Mesothelial cell of epicardium (in vitro differentiated cells): ENCODE measurements at regions not wholly inside any gene's neighbourhood (a gene's known extent, or its start where the extent isn't known, plus 50 kb on each side); places are given as distances from the start of the nearest gene placed in this dataset.

Experiments used
- DNase-seq, 2 experiments: peaks; one replicate each; pipeline ENCODE4 v3.0.0; 2021; ENCODE audit warnings: low spot score in 2 of 2; ENCODE audit not compliant: unreplicated experiment in 2 of 2
- H3K27ac Mint-ChIP-seq: 2 replicates; pipeline ENCODE4 v1.8.0; 2021; ENCODE audit warnings: mixed read lengths
- H3K27me3 Mint-ChIP-seq: 2 replicates; pipeline ENCODE4 v1.8.0; 2021; ENCODE audit warnings: low read depth, mixed read lengths
- H3K36me3 Mint-ChIP-seq: 2 replicates; pipeline ENCODE4 v1.8.0; 2021; ENCODE audit warnings: mixed read lengths
- H3K4me1 Mint-ChIP-seq: 2 replicates; pipeline ENCODE4 v1.8.0; 2021; ENCODE audit warnings: mixed read lengths
- H3K4me3 Mint-ChIP-seq: 2 replicates; pipeline ENCODE4 v1.8.0; 2021; ENCODE audit warnings: mild to moderate bottlenecking, moderate library complexity, mixed read lengths
- H3K9me3 Mint-ChIP-seq: 2 replicates; pipeline ENCODE4 v1.8.0; 2021; ENCODE audit warnings: mixed read lengths
- CTCF ChIP-seq: fragments of 200-600 bp; sonication (generic); IDR thresholded peaks from one replicate; pipeline ENCODE4 v1.5.0; 2021; ENCODE audit warnings: antibody characterized with exemption; ENCODE audit not compliant: unreplicated experiment

- H3K36me3 Mint-ChIP-seq: no peaks in the 10 kb centered on the region
- DNase-seq: no peak
- no peaks in the 10 kb centered on the region for H3K9me3 Mint-ChIP-seq
- no peaks in the 10 kb centered on the region for H3K27me3 Mint-ChIP-seq
- no peak overlapping the region for H3K27ac Mint-ChIP-seq
- H3K4me1 Mint-ChIP-seq: peaks cover 23% of the 10 kb centered on the region
- TF ChIP-seq CTCF: no peak
- H3K4me3 Mint-ChIP-seq: no peak overlapping the region
These were observed 113.7 kb upstream of the RASGRP1 start for GRCh38 chr15:38678281-38678680.

DNA sequence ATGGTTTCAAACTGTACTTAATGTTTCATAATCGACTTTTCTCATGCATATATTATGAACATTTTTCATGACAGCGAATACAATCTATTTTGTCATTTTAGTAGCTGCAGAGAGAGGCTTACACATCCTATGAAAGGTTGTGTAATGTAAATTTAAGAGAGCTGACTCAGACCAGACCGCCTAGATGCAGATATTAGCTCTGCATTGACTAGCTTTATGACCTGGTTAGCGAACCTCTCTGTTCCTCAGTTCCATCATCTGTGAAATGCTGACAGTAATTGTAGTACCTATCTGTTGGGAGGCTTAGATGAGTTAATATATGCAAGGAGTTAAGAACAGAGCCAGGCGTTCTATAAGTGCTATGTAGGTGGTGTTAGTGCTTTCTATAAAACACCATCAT lies 116.2 kb upstream of the RASGRP1 start:
- peaks cover 23% of the 10 kb centered on the region for H3K4me1 Mint-ChIP-seq
- no peaks in the 10 kb centered on the region for H3K9me3 Mint-ChIP-seq
- H3K27me3 Mint-ChIP-seq: no peaks in the 10 kb centered on the region
- no peak for TF ChIP-seq CTCF
- no peak overlapping the region for H3K27ac Mint-ChIP-seq
- no peak for DNase-seq
- H3K36me3 Mint-ChIP-seq: no peaks in the 10 kb centered on the region
- no peak overlapping the region for H3K4me3 Mint-ChIP-seq

DNA sequence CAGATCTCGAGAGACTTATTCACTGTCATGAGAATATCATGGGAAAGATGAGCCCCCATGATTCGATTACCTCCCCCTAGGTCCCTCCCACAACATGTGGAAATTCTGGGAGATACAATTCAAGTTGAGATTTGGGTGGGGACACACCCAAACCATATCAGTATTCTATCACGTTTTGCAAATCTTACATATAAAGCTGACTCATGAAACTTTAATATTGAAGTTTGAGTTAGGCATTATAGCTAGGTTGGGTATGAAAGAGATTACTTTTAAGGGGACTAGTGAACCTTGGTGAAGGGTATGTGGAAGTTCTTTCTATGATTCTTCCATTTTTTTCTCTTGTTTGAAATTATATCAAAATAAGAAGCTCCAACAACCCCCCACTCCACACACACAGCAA lies 117.7 kb upstream of the RASGRP1 start:
- no peak for TF ChIP-seq CTCF
- H3K9me3 Mint-ChIP-seq: no peaks in the 10 kb centered on the region
- H3K27ac Mint-ChIP-seq: no peak overlapping the region
- no peaks in the 10 kb centered on the region for H3K36me3 Mint-ChIP-seq
- no peak overlapping the region for H3K4me3 Mint-ChIP-seq
- H3K27me3 Mint-ChIP-seq: no peaks in the 10 kb centered on the region
- H3K4me1 Mint-ChIP-seq: peaks cover 27% of the 10 kb centered on the region
- no peak for DNase-seq

- Mint-ChIP-seq H3K36me3 (no peaks in the 10 kb centered on the region), H3K4me1 (peaks cover 28% of the 10 kb centered on the region), H3K4me3 (no peak overlapping the region), H3K27ac (no peak overlapping the region), H3K27me3 (no peaks in the 10 kb centered on the region), H3K9me3 (no peaks in the 10 kb centered on the region)
- no peak for DNase-seq
- no peak for TF ChIP-seq CTCF
These were observed 118.2 kb upstream of the RASGRP1 start for GRCh38 chr15:38682861-38683260.

DNA sequence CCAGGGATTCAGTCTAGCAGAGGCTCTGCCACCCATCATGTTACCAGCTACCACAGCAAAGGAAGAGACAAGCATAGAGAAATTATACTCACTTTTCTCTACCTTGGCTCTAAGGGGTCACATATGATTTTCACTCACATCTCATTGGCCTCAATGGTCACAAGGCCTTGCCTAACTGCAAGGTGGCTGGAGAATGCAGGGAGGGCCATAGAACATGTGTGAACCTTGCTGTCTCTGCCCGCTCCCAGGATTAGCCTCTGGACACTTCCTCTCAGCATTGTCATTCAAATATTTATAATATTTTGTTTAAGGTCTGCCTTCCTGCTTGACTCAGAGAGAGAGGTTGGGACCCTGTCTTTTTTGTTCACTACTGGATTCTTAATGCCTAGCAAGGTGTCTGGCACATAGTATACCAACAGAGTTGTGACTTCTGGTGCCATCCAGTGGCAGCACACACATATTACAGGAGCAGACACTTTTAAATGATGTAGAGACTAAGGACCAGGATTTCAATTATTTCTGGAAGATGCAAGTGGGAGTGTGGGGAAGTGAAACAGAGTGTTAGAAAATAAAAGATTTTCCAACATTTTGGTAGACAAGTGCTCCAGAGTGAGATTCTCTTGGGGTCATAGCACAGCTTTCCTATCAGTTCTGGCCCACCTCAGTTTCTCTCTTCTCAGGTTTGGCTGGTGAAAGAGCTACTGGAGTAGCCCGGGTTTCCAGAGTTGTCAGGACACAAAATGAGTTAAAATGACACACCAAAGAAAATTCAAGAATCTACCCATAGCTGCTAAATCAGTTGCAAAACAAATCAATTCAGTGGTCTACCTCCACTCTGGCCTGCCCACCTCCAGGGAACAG lies 119.0 kb upstream of the RASGRP1 start:
- DNase-seq: peak in 1 of 2 experiments; percentile 55
- Mint-ChIP-seq H3K4me1 (peaks cover 28% of the 10 kb centered on the region), H3K4me3 (no peak overlapping the region), H3K27me3 (no peaks in the 10 kb centered on the region), H3K9me3 (no peaks in the 10 kb centered on the region), H3K27ac (no peak overlapping the region), H3K36me3 (no peaks in the 10 kb centered on the region)
- TF ChIP-seq CTCF: peak; percentile 76
